OCI-LY3 (cell line): ENCODE measurements at regions not wholly inside any gene's neighbourhood (a gene's known extent, or its start where the extent isn't known, plus 50 kb on each side); places are given as distances from the start of the nearest gene placed in this dataset.

Experiments
- EZH2phosphoT487 ChIP-seq: fragments of 200-600 bp; shearing (Covaris generic); IDR thresholded peaks from 2 replicates; pipeline ENCODE4 v1.6.1; 2018; ENCODE audit warnings: antibody characterized with exemption, mixed run types, low read depth
- TF ChIP-seq, protein P1 (sequence below): fragments of 200-600, 300-600 bp; sonication (generic); IDR thresholded peaks from 2 replicates; pipeline ENCODE4 v1.5.1; 2014; ENCODE audit warnings: antibody characterized with exemption, low read length, low read depth

- TF ChIP-seq, protein P1, sequence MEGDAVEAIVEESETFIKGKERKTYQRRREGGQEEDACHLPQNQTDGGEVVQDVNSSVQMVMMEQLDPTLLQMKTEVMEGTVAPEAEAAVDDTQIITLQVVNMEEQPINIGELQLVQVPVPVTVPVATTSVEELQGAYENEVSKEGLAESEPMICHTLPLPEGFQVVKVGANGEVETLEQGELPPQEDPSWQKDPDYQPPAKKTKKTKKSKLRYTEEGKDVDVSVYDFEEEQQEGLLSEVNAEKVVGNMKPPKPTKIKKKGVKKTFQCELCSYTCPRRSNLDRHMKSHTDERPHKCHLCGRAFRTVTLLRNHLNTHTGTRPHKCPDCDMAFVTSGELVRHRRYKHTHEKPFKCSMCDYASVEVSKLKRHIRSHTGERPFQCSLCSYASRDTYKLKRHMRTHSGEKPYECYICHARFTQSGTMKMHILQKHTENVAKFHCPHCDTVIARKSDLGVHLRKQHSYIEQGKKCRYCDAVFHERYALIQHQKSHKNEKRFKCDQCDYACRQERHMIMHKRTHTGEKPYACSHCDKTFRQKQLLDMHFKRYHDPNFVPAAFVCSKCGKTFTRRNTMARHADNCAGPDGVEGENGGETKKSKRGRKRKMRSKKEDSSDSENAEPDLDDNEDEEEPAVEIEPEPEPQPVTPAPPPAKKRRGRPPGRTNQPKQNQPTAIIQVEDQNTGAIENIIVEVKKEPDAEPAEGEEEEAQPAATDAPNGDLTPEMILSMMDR: no peak
- no peak for TF ChIP-seq EZH2phosphoT487
Measured at GRCh38 chr13:72559716-72560115, 167.7 kb downstream of the MZT1 start.
